Hepatocyte (in vitro differentiated cells): ENCODE measurements at regions not wholly inside any gene's neighbourhood (a gene's known extent, or its start where the extent isn't known, plus 50 kb on each side); places are given as distances from the start of the nearest gene placed in this dataset.

ENCODE experiments used
- DNase-seq: peaks from one replicate; pipeline ENCODE4 v3.0.0-alpha.2; 2016; ENCODE audit warnings: low spot score
- H2AFZ ChIP-seq: fragments of 200-600 bp; sonication (generic); 2 replicates; pipeline ENCODE4 v1.6.0; 2016; ENCODE audit warnings: antibody characterized with exemption, mild to moderate bottlenecking
- H3K27ac ChIP-seq: fragments of 200-600 bp; sonication (generic); 2 replicates; pipeline ENCODE4 v1.5.1; 2016; ENCODE audit warnings: mild to moderate bottlenecking
- H3K27me3 ChIP-seq: fragments of 200-600 bp; sonication (generic); 2 replicates; pipeline ENCODE4 v1.6.1; 2016
- H3K36me3 ChIP-seq: fragments of 200-600 bp; sonication (generic); replicated peaks from 2 replicates; pipeline ENCODE4 v1.5.1; 2016; ENCODE audit warnings: low read depth; ENCODE audit not compliant: insufficient read depth
- H3K4me1 ChIP-seq: fragments of 200-600 bp; sonication (generic); 2 replicates; pipeline ENCODE4 v1.5.1; 2016; ENCODE audit warnings: mild to moderate bottlenecking, moderate library complexity; ENCODE audit not compliant: insufficient read depth
- H3K4me2 ChIP-seq: fragments of 200-600 bp; sonication (generic); 2 replicates; pipeline ENCODE4 v1.6.0; 2016
- H3K4me3 ChIP-seq: fragments of 200-600 bp; sonication (generic); 2 replicates; pipeline ENCODE4 v1.5.1; 2016; ENCODE audit warnings: mild to moderate bottlenecking
- H3K79me2 ChIP-seq: fragments of 200-600 bp; sonication (generic); 2 replicates; pipeline ENCODE4 v1.6.0; 2017; ENCODE audit warnings: mild to moderate bottlenecking
- H3K9me2 ChIP-seq: fragments of 200-600 bp; sonication (generic); replicated peaks from 2 replicates; pipeline ENCODE4 v1.6.0; 2017; ENCODE audit warnings: mild to moderate bottlenecking; ENCODE audit not compliant: insufficient read depth
- H3K9me3 ChIP-seq: fragments of 200-600 bp; sonication (generic); 2 replicates; pipeline ENCODE4 v1.5.1; 2016; ENCODE audit warnings: low read depth, mild to moderate bottlenecking
- H4K20me1 ChIP-seq: fragments of 200-600 bp; sonication (generic); 2 replicates; pipeline ENCODE4 v1.6.0; 2016; ENCODE audit warnings: mild to moderate bottlenecking; ENCODE audit not compliant: insufficient read depth, poor library complexity, severe bottlenecking
- CTCF ChIP-seq: fragments of 200-600 bp; sonication (generic); IDR thresholded peaks from 2 replicates; pipeline ENCODE4 v1.5.1; 2016; ENCODE audit warnings: antibody characterized with exemption, mild to moderate bottlenecking; ENCODE audit not compliant: poor library complexity
- EZH2 ChIP-seq: fragments of 200-600 bp; sonication (generic); IDR thresholded peaks from 2 replicates; pipeline ENCODE4 v1.6.1; 2016; ENCODE audit warnings: antibody characterized with exemption, mild to moderate bottlenecking, borderline replicate concordance
- EZH2phosphoT487 ChIP-seq: fragments of 200-600 bp; sonication (generic); IDR thresholded peaks from one replicate; pipeline ENCODE4 v1.6.1; 2018; ENCODE audit warnings: antibody characterized with exemption, mild to moderate bottlenecking, low read depth, moderate library complexity; ENCODE audit not compliant: unreplicated experiment, severe bottlenecking
- WGBS: methylation state at CpG from one replicate; pipeline ENCODE4 v1.1.6; 2016; ENCODE audit warnings: low lambda C conversion rate; ENCODE audit errors: missing lambda C conversion rate; 5-methylcytosine and 5-hydroxymethylcytosine counted together

- Histone ChIP-seq H3K9me3 (no peaks in the 10 kb centered on the region), H3K27me3 (peaks cover 3% of the 10 kb centered on the region), H3K4me1 (no peaks in the 10 kb centered on the region), H2AFZ (no peak overlapping the region), H3K27ac (no peak overlapping the region), H3K36me3 (no peaks in the 10 kb centered on the region), H3K4me3 (no peak overlapping the region), H3K4me2 (no peak overlapping the region), H3K79me2 (no peaks in the 10 kb centered on the region), H4K20me1 (no peaks in the 10 kb centered on the region), H3K9me2 (no peaks in the 10 kb centered on the region)
- no peak for TF ChIP-seq CTCF
- TF ChIP-seq EZH2phosphoT487: no peak
- TF ChIP-seq EZH2: no peak
- DNase-seq: no peak
- WGBS: 97% methylated on average over 6 of the region's 6 CpGs
Observed at GRCh38 chr2:7407906-7408680, 490.9 kb downstream of the RNF144A start.

GRCh38 chr2:7411691-7412090, 494.5 kb downstream of the RNF144A start:
- H3K4me3 ChIP-seq: no peak overlapping the region
- peaks cover 3% of the 10 kb centered on the region for H3K27me3 ChIP-seq
- no peaks in the 10 kb centered on the region for H3K9me3 ChIP-seq
- no peaks in the 10 kb centered on the region for H3K9me2 ChIP-seq
- TF ChIP-seq EZH2: no peak
- no peak for TF ChIP-seq EZH2phosphoT487
- TF ChIP-seq CTCF: no peak
- H2AFZ ChIP-seq: no peak overlapping the region
- no peak for DNase-seq
- no peaks in the 10 kb centered on the region for H4K20me1 ChIP-seq
- no peak overlapping the region for H3K27ac ChIP-seq
- no peaks in the 10 kb centered on the region for H3K36me3 ChIP-seq
- H3K4me2 ChIP-seq: no peak overlapping the region
- no peaks in the 10 kb centered on the region for H3K4me1 ChIP-seq
- H3K79me2 ChIP-seq: no peaks in the 10 kb centered on the region

DNA sequence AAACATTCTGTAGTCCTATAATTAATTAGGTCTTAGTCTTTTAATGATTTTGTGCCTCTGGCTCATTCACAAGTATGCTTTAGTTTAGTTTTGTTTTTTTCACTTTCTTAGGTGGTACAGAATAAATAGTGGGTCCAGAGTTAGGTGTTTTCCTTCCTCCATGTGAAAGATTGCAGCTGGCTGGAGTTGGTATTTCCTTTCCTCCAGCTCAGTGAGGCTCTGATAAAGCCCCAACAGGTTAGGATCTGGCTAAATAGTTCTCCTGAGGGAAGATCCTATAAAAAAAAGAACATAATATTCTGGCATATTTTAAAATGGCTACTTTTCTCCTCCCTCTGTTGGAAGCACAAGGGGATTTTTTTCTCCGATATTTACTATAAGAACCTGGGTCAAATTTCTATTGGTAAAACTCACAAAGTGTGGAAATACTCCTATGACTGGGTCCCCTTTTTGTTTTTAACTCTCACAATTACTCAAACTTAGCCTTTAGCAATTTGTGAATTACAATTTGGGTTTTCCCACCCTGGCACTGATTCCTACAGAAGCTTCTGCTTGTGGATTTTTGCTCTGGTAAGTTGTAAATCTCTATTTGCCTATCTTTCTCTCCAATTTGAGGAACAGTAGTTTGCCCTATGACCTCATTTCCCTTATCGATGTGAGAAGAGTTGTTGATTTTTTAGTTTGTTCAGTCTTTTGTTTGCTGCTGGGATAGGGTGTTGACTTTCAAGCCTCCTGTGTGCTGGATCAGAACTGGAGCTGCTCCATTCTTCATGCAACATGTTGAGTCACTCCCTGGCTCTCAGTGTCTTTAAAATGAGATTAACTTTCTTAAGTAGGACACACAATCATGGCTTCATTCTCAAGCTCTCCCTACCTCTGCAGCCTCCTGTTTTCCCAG, 500.9 kb downstream of the RNF144A start:
- Histone ChIP-seq H3K36me3 (no peaks in the 10 kb centered on the region), H3K4me1 (peaks cover 10% of the 10 kb centered on the region), H2AFZ (no peak overlapping the region), H3K9me3 (no peaks in the 10 kb centered on the region), H3K27me3 (no peaks in the 10 kb centered on the region), H3K79me2 (no peaks in the 10 kb centered on the region), H3K27ac (no peak overlapping the region), H3K4me3 (no peak overlapping the region), H3K4me2 (peak overlapping the region; percentile 11), H4K20me1 (no peaks in the 10 kb centered on the region), H3K9me2 (no peaks in the 10 kb centered on the region)
- no peak for TF ChIP-seq EZH2
- TF ChIP-seq EZH2phosphoT487: no peak
- TF ChIP-seq CTCF: no peak
- WGBS: 71% methylated on average over 2 of the region's 2 CpGs
- DNase-seq: peak; percentile 13
